Islet precursor cell (in vitro differentiated cells): ENCODE measurements at regions not wholly inside any gene's neighbourhood (a gene's known extent, or its start where the extent isn't known, plus 50 kb on each side); places are given as distances from the start of the nearest gene placed in this dataset.
"Not testable (repeated sequence)": the region's sequence is repeated elsewhere in the genome, so short reads cannot be mapped to it uniquely, and the experiment has no call there.

Experiments used
- DNase-seq: peaks from one replicate; pipeline ENCODE4 v3.0.0-alpha.2; 2018

GRCh38 chr10:38209332-38209731 is 115.2 kb downstream of the ZNF37A start:
- no peak for DNase-seq

- DNase-seq = not testable (repeated sequence)
Observed at GRCh38 chr10:38209748-38210147, 115.6 kb downstream of the ZNF37A start.

GRCh38 chr10:38212460-38212859 is 118.3 kb downstream of the ZNF37A start:
- DNase-seq = no peak

- DNase-seq = no peak
Observed at GRCh38 chr10:38226385-38226784, 132.2 kb downstream of the ZNF37A start.

- no peak for DNase-seq
Observed at GRCh38 chr10:38228394-38228793, 134.3 kb downstream of the ZNF37A start.

- not testable (repeated sequence) for DNase-seq
Observed at GRCh38 chr10:38238479-38238878, 144.3 kb downstream of the ZNF37A start.

- DNase-seq = not testable (repeated sequence)
Observed at GRCh38 chr10:38242061-38242649, 148.0 kb downstream of the ZNF37A start.

- DNase-seq = not testable (repeated sequence)
Observed at GRCh38 chr10:38248113-38248512, 154.0 kb downstream of the ZNF37A start.

GRCh38 chr10:38252551-38252950 is 158.4 kb downstream of the ZNF37A start:
- DNase-seq = not testable (repeated sequence)

- not testable (repeated sequence) for DNase-seq
Observed at GRCh38 chr10:38267555-38267954, 173.4 kb downstream of the ZNF37A start.

- not testable (repeated sequence) for DNase-seq
Observed at GRCh38 chr10:38271031-38271430, 176.9 kb downstream of the ZNF37A start.

GRCh38 chr10:38274879-38275278 is 180.7 kb downstream of the ZNF37A start:
- DNase-seq = not testable (repeated sequence)

- DNase-seq = not testable (repeated sequence)
Observed at GRCh38 chr10:38292560-38292959, 198.4 kb downstream of the ZNF37A start.

- DNase-seq = not testable (repeated sequence)
Observed at GRCh38 chr10:38310111-38310510, 216.0 kb downstream of the ZNF37A start.

- DNase-seq = not testable (repeated sequence)
Observed at GRCh38 chr10:38315090-38315805, 221.1 kb downstream of the ZNF37A start.

GRCh38 chr10:38321393-38321792 is 227.3 kb downstream of the ZNF37A start:
- not testable (repeated sequence) for DNase-seq

GRCh38 chr10:38330306-38330705 is 236.2 kb downstream of the ZNF37A start:
- not testable (repeated sequence) for DNase-seq

- DNase-seq = not testable (repeated sequence)
Observed at GRCh38 chr10:38331106-38331505, 237.0 kb downstream of the ZNF37A start.

GRCh38 chr10:38333699-38334098 is 239.6 kb downstream of the ZNF37A start:
- DNase-seq = not testable (repeated sequence)

GRCh38 chr10:38350645-38351044 is 256.5 kb downstream of the ZNF37A start:
- not testable (repeated sequence) for DNase-seq

- DNase-seq = not testable (repeated sequence)
Observed at GRCh38 chr10:38354410-38354809, 260.3 kb downstream of the ZNF37A start.

GRCh38 chr10:38355911-38356526 is 261.9 kb downstream of the ZNF37A start:
- peak; percentile 74 for DNase-seq

GRCh38 chr10:38356527-38356926 is 262.4 kb downstream of the ZNF37A start:
- not testable (repeated sequence) for DNase-seq

GRCh38 chr10:38362514-38362913 is 268.4 kb downstream of the ZNF37A start:
- not testable (repeated sequence) for DNase-seq
